ENCODE measurements at regions not wholly inside any gene's neighbourhood (a gene's known extent, or its start where the extent isn't known, plus 50 kb on each side); places are given as distances from the start of the nearest gene placed in this dataset.
A peak's percentile ranks its signal among the peaks of the same experiment; 100 is the strongest.

- Mint-ChIP-seq H3K27me3 (ENCODE audit: low read depth) (no peaks in the 10 kb centered on the region), H3K9me3 (peaks cover 6% of the 10 kb centered on the region; the same call in 1 of the 2 replicates), H3K27ac (no peak overlapping the region), H3K4me1 (peaks cover 37% of the 10 kb centered on the region), H3K4me3 (no peak overlapping the region), H3K36me3 (no peaks in the 10 kb centered on the region)
- ATAC-seq, result no peak
- no peak for TF ChIP-seq MAX (CRISPR knock-in tag; IDR thresholded peaks at IDR 0.05)
- no peak for TF ChIP-seq KAT7 (CRISPR knock-in tag; IDR thresholded peaks at IDR 0.05; ENCODE audit: borderline replicate concordance)
- TF ChIP-seq HMGA2 (CRISPR knock-in tag; IDR thresholded peaks at IDR 0.05), result no peak
- TF ChIP-seq PRRX2 (CRISPR knock-in tag; IDR thresholded peaks at IDR 0.05), result no peak
- no peak for TF ChIP-seq E2F1 (CRISPR knock-in tag; IDR thresholded peaks at IDR 0.05)
- no peak for TF ChIP-seq ETV6 (CRISPR knock-in tag; IDR thresholded peaks at IDR 0.05)
- TF ChIP-seq MLX (CRISPR knock-in tag; IDR thresholded peaks at IDR 0.05), result no peak
- no peak for TF ChIP-seq ESRRA (CRISPR knock-in tag; IDR thresholded peaks at IDR 0.05; ENCODE audit: borderline replicate concordance)
- POLR2A ChIA-PET, result no interaction called here
- no peak for DNase-seq (ENCODE audit: low spot score)
- CTCF ChIA-PET, result interaction anchor here (1.1 kb wide), 1 partner anchor 232 kb away, joined by 3 read pairs; no protein-coding TSS in a partner anchor
These were observed 318.3 kb upstream of the RPS23 start for GRCh38 chr5:82596451-82596850.

- H3K4me1 Mint-ChIP-seq, result peaks cover 47% of the 10 kb centered on the region
- TF ChIP-seq ZBTB21 (CRISPR knock-in tag; IDR thresholded peaks at IDR 0.05; ENCODE audit: borderline replicate concordance), result no peak
- TF ChIP-seq ZNF317 (CRISPR knock-in tag; IDR thresholded peaks at IDR 0.05; ENCODE audit: borderline replicate concordance, low read depth), result no peak
- no peak for TF ChIP-seq ZNF512 (CRISPR knock-in tag; IDR thresholded peaks at IDR 0.05; ENCODE audit: borderline replicate concordance)
- TF ChIP-seq HMGXB4 (CRISPR knock-in tag; IDR thresholded peaks at IDR 0.05), result no peak
- TF ChIP-seq EMX1 (CRISPR knock-in tag; IDR thresholded peaks at IDR 0.05), result no peak
- no peak for TF ChIP-seq ZNF532 (CRISPR knock-in tag; IDR thresholded peaks at IDR 0.05; ENCODE audit: borderline replicate concordance)
- no peak for TF ChIP-seq ZBTB43 (CRISPR knock-in tag; IDR thresholded peaks at IDR 0.05)
- no peak for TF ChIP-seq ZSCAN18 (CRISPR knock-in tag; IDR thresholded peaks at IDR 0.05)
- TF ChIP-seq E2F1 (CRISPR knock-in tag; IDR thresholded peaks at IDR 0.05), result no peak
- TF ChIP-seq TP53 (CRISPR knock-in tag; IDR thresholded peaks at IDR 0.05), result no peak
- no peak for TF ChIP-seq SMAD4 (CRISPR knock-in tag; IDR thresholded peaks at IDR 0.05)
- no peak for TF ChIP-seq NFATC4 (CRISPR knock-in tag; IDR thresholded peaks at IDR 0.05)
- TF ChIP-seq MYBL2 (CRISPR knock-in tag; IDR thresholded peaks at IDR 0.05), result no peak
These were observed 317.0 kb upstream of the RPS23 start for GRCh38 chr5:82595113-82595512.

More at GRCh38 chr5:82595113-82595512, 317.0 kb upstream of the RPS23 start:
- ATAC-seq (peak; percentile 23), DNase-seq (ENCODE audit: low spot score) (no peak)
- Mint-ChIP-seq H3K4me3 (no peak overlapping the region), H3K36me3 (peaks cover 11% of the 10 kb centered on the region), H3K27me3 (ENCODE audit: low read depth) (no peaks in the 10 kb centered on the region), H3K27ac (no peak overlapping the region), H3K9me3 (peaks cover 18% of the 10 kb centered on the region)
- CTCF ChIA-PET, result no interaction called here
- POLR2A ChIA-PET, result no interaction called here
